Neural cell (in vitro differentiated cells): ENCODE measurements at regions not wholly inside any gene's neighbourhood (a gene's known extent, or its start where the extent isn't known, plus 50 kb on each side); places are given as distances from the start of the nearest gene placed in this dataset.

ENCODE experiments used
- H2AFZ ChIP-seq: fragments of 200-600, 300-800 bp; sonication (generic), shearing (Covaris generic); 2 replicates; pipeline ENCODE4 v1.6.0; 2014; ENCODE audit warnings: low read depth, mild to moderate bottlenecking, antibody characterized with exemption, low read length, moderate library complexity
- H3F3A ChIP-seq: fragments of 200-600 bp; shearing (Covaris generic); 2 replicates; pipeline ENCODE4 v1.6.1; 2016; ENCODE audit warnings: mild to moderate bottlenecking, moderate library complexity, mixed read lengths, antibody characterized with exemption, low read length; ENCODE audit not compliant: insufficient read depth, poor library complexity, severe bottlenecking
- H3K27ac ChIP-seq: fragments of 200-600, 300-800 bp; sonication (generic), shearing (Covaris generic); 2 replicates; pipeline ENCODE4 v1.5.1; 2014; ENCODE audit warnings: mild to moderate bottlenecking, low read length, moderate library complexity
- H3K27me3 ChIP-seq: fragments of 300-800, 200-600 bp; sonication (generic), shearing (Covaris generic); 2 replicates; pipeline ENCODE4 v1.6.0; 2014; ENCODE audit warnings: mild to moderate bottlenecking, low read depth, low read length, moderate library complexity; ENCODE audit not compliant: insufficient read depth
- H3K36me3 ChIP-seq: fragments of 300-800, 200-600 bp; sonication (generic), shearing (Covaris generic); 2 replicates; pipeline ENCODE4 v1.5.1; 2014; ENCODE audit warnings: mild to moderate bottlenecking, antibody characterized with exemption, low read length, moderate library complexity; ENCODE audit not compliant: insufficient read depth
- H3K4me2 ChIP-seq: fragments of 300-800, 200-600 bp; sonication (generic), shearing (Covaris generic); 2 replicates; pipeline ENCODE4 v1.6.0; 2014; ENCODE audit warnings: mild to moderate bottlenecking, low read length
- H3K4me3 ChIP-seq: fragments of 300-800, 200-600 bp; sonication (generic), shearing (Covaris generic); 2 replicates; pipeline ENCODE4 v1.5.1; 2014; ENCODE audit warnings: mild to moderate bottlenecking, low read length, moderate library complexity
- H3K79me2 ChIP-seq: fragments of 200-600 bp; shearing (Covaris generic); replicated peaks from 2 replicates; pipeline ENCODE4 v1.6.0; 2014; ENCODE audit warnings: mild to moderate bottlenecking, low read length, moderate library complexity; ENCODE audit not compliant: insufficient read depth
- H3K9ac ChIP-seq: fragments of 300-800, 200-600 bp; sonication (generic), shearing (Covaris generic); 2 replicates; pipeline ENCODE4 v1.6.1; 2016; ENCODE audit warnings: mild to moderate bottlenecking, low read length, mixed read lengths
- H3K9me2 ChIP-seq: fragments of 200-600 bp; shearing (Covaris generic); 2 replicates; pipeline ENCODE4 v1.6.1; 2016; ENCODE audit warnings: mild to moderate bottlenecking, low read length, mixed read lengths; ENCODE audit not compliant: insufficient read depth
- H3K9me3 ChIP-seq: fragments of 200-600, 300-800 bp; sonication (generic), shearing (Covaris generic); 2 replicates; pipeline ENCODE4 v1.6.1; 2016; ENCODE audit warnings: mild to moderate bottlenecking, mixed run types, low read length, moderate library complexity, mixed read lengths
- H4K20me1 ChIP-seq: fragments of 200-600 bp; shearing (Covaris generic); 2 replicates; pipeline ENCODE4 v1.6.1; 2016; ENCODE audit warnings: mild to moderate bottlenecking, mixed run types; ENCODE audit not compliant: insufficient read depth
- CTCF ChIP-seq: fragments of 450-650 bp; IDR thresholded peaks from 2 replicates; pipeline ENCODE4 v1.5.1; 2014; ENCODE audit warnings: antibody characterized with exemption, mild to moderate bottlenecking, moderate library complexity; ENCODE audit not compliant: poor library complexity, severe bottlenecking
- EP300 ChIP-seq: fragments of 450-650 bp; conservative IDR thresholded peaks from 2 replicates; pipeline ENCODE4 v1.6.1; 2014; ENCODE audit warnings: antibody characterized with exemption, mild to moderate bottlenecking, moderate library complexity; ENCODE audit not compliant: poor library complexity, severe bottlenecking
- EZH2 ChIP-seq: fragments of 200-600, 300-800 bp; shearing (Covaris generic), sonication (generic); IDR thresholded peaks from 2 replicates; pipeline ENCODE4 v1.6.1; 2014; ENCODE audit warnings: antibody characterized with exemption, low read length, borderline replicate concordance, mild to moderate bottlenecking; ENCODE audit not compliant: insufficient read depth, poor library complexity, severe bottlenecking
- MXI1 ChIP-seq: fragments of 450-650 bp; conservative IDR thresholded peaks from 2 replicates; pipeline ENCODE4 v1.6.1; 2014; ENCODE audit warnings: antibody characterized with exemption, mild to moderate bottlenecking; ENCODE audit not compliant: poor library complexity, severe bottlenecking
- POLR2AphosphoS5 ChIP-seq: IDR thresholded peaks from 2 replicates; pipeline ENCODE4 v1.6.1; 2012
- RAD21 ChIP-seq: fragments of 450-650 bp; conservative IDR thresholded peaks from 2 replicates; pipeline ENCODE4 v1.6.1; 2014; ENCODE audit warnings: antibody characterized with exemption, mild to moderate bottlenecking, moderate library complexity
- SMC3 ChIP-seq: fragments of 450-650 bp; conservative IDR thresholded peaks from 2 replicates; pipeline ENCODE4 v1.6.1; 2014; ENCODE audit warnings: antibody characterized with exemption, mild to moderate bottlenecking, moderate library complexity; ENCODE audit not compliant: poor library complexity
- TAF1 ChIP-seq: IDR thresholded peaks from 2 replicates; pipeline ENCODE4 v1.6.1; 2012; ENCODE audit warnings: low read depth
- TF ChIP-seq, protein P1 (sequence below): IDR thresholded peaks from 2 replicates; pipeline ENCODE4 v1.6.1; 2012; ENCODE audit warnings: borderline replicate concordance

DNA sequence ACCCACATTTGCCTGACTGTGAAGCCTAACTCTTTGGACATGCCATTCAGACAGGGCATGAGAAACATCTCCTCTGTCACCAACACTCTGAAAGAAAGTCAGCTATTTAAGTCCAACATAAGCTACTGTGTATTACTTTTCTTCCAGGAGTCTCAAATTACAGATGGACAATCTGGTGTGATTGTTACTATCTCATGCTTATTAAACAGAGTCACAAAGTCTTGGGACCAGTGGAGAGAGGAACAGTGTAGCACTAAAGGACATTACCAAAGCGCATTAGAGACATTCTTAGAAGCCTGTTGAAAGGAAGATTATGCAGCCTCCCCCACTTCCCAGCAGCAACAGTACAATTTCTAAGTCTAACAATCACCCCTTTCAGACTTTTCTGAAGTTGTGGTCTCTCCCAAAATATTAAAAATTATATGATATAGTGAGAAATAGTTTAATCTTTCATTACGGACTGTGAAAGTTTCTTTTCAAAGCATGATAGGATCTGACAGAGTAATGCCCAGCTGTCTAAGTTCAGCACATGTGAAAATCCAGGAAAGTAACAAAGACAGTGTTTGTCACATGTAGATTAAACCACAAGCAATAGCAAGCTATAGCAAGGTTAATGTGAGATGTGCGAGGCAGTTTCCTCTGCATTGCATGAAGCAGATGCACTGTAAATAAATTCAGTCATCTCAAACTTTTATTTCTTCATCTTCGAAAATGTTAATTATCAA lies 280.9 kb upstream of the FZD8 start:
- Histone ChIP-seq H3K36me3 (no peaks in the 10 kb centered on the region), H3K27me3 (no peaks in the 10 kb centered on the region), H3K4me2 (no peak overlapping the region), H4K20me1 (no peaks in the 10 kb centered on the region), H3K9me3 (no peaks in the 10 kb centered on the region), H3K27ac (no peak overlapping the region), H3F3A (no peaks in the 10 kb centered on the region), H2AFZ (no peak overlapping the region), H3K9me2 (no peaks in the 10 kb centered on the region), H3K9ac (no peak overlapping the region), H3K4me3 (no peak overlapping the region), H3K79me2 (no peaks in the 10 kb centered on the region)
- TF ChIP-seq POLR2AphosphoS5 (no peak), MXI1 (no peak)

DNA sequence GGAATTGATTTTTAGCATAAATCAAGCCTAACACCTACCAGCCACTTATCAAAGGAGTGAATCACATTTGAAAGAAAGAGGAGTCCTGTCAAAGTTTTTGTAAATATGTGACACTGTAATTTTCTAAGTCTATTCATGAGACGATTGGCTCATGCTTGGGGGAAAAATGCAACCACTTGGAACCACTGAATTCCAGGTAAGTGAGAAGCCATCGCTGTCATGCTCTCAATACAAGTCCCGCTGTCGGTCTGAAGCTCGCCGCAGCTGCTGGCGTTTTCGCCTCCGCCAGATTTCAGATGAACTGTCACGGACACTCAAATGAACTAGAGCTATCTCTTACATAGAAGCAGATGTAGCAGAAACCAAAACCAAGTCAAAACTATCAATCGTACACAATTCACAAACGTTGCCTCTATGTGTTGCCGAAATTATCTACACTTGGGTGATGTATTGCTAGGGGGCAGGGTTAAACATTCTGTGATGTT lies 279.8 kb upstream of the FZD8 start:
- Histone ChIP-seq H3K27ac (no peak overlapping the region), H3F3A (no peaks in the 10 kb centered on the region), H3K4me2 (no peak overlapping the region), H3K27me3 (no peaks in the 10 kb centered on the region), H3K79me2 (no peaks in the 10 kb centered on the region), H3K9ac (no peak overlapping the region), H4K20me1 (no peaks in the 10 kb centered on the region), H2AFZ (no peak overlapping the region), H3K4me3 (no peak overlapping the region), H3K36me3 (no peaks in the 10 kb centered on the region), H3K9me2 (no peaks in the 10 kb centered on the region), H3K9me3 (no peaks in the 10 kb centered on the region)
- TF ChIP-seq EZH2 (no peak), RAD21 (no peak), MXI1 (no peak), TAF1 (no peak), SMC3 (no peak), POLR2AphosphoS5 (no peak)
- TF ChIP-seq, protein P1, sequence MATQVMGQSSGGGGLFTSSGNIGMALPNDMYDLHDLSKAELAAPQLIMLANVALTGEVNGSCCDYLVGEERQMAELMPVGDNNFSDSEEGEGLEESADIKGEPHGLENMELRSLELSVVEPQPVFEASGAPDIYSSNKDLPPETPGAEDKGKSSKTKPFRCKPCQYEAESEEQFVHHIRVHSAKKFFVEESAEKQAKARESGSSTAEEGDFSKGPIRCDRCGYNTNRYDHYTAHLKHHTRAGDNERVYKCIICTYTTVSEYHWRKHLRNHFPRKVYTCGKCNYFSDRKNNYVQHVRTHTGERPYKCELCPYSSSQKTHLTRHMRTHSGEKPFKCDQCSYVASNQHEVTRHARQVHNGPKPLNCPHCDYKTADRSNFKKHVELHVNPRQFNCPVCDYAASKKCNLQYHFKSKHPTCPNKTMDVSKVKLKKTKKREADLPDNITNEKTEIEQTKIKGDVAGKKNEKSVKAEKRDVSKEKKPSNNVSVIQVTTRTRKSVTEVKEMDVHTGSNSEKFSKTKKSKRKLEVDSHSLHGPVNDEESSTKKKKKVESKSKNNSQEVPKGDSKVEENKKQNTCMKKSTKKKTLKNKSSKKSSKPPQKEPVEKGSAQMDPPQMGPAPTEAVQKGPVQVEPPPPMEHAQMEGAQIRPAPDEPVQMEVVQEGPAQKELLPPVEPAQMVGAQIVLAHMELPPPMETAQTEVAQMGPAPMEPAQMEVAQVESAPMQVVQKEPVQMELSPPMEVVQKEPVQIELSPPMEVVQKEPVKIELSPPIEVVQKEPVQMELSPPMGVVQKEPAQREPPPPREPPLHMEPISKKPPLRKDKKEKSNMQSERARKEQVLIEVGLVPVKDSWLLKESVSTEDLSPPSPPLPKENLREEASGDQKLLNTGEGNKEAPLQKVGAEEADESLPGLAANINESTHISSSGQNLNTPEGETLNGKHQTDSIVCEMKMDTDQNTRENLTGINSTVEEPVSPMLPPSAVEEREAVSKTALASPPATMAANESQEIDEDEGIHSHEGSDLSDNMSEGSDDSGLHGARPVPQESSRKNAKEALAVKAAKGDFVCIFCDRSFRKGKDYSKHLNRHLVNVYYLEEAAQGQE, result no peak

GRCh38 chr10:35916791-35917190 lies 274.7 kb upstream of the FZD8 start:
- Histone ChIP-seq H3K36me3 (no peaks in the 10 kb centered on the region), H3K4me3 (no peak overlapping the region), H4K20me1 (no peaks in the 10 kb centered on the region), H3K9me2 (no peaks in the 10 kb centered on the region), H3K4me2 (no peak overlapping the region), H3K27ac (no peak overlapping the region), H3K9ac (no peak overlapping the region), H2AFZ (no peak overlapping the region), H3K27me3 (no peaks in the 10 kb centered on the region), H3F3A (no peaks in the 10 kb centered on the region), H3K9me3 (no peaks in the 10 kb centered on the region), H3K79me2 (no peaks in the 10 kb centered on the region)
- TF ChIP-seq RAD21 (no peak), EZH2 (no peak), CTCF (no peak), EP300 (no peak)
